Activated CD8-positive, alpha-beta T cell treated with anti-CD3 and anti-CD28 coated beads for 36 hours (primary cell): ENCODE measurements at regions not wholly inside any gene's neighbourhood (a gene's known extent, or its start where the extent isn't known, plus 50 kb on each side); places are given as distances from the start of the nearest gene placed in this dataset.

Experiments used
- ATAC-seq: fragments of 200-7000 bp; cut with Tn5 transposase; one replicate; pipeline ENCODE4 v1.10.0; 2021; ENCODE audit warnings: mild to moderate bottlenecking, moderate library complexity
- CTCF ChIA-PET: fragments of 350-600 bp; sonication (Branson Sonifier 250); formaldehyde crosslinking; loops from one replicate; lab custom pipeline; 2021; ENCODE audit warnings: antibody characterized with exemption; lab: Charles Lee
- POLR2A ChIA-PET: fragments of 350-600 bp; sonication (Branson Sonifier 250); formaldehyde crosslinking; loops from one replicate; lab custom pipeline; 2021; ENCODE audit warnings: antibody characterized with exemption; lab: Charles Lee
- DNase-seq: peaks from one replicate; pipeline ENCODE4 v3.0.0-alpha.2; 2020
- H3K27ac Mint-ChIP-seq: one replicate; pipeline ENCODE4 v1.8.0; 2021; ENCODE audit warnings: mild to moderate bottlenecking, mixed read lengths
- H3K27me3 Mint-ChIP-seq: one replicate; pipeline ENCODE4 v1.8.0; 2021; ENCODE audit warnings: mixed read lengths
- H3K36me3 Mint-ChIP-seq: one replicate; pipeline ENCODE4 v1.8.0; 2021; ENCODE audit warnings: low read depth, mixed read lengths
- H3K4me1 Mint-ChIP-seq: one replicate; pipeline ENCODE4 v1.8.0; 2021; ENCODE audit warnings: low read depth, mixed read lengths
- H3K4me3 Mint-ChIP-seq: one replicate; pipeline ENCODE4 v1.8.0; 2021; ENCODE audit warnings: mild to moderate bottlenecking, moderate library complexity, mixed read lengths
- H3K9me3 Mint-ChIP-seq: one replicate; pipeline ENCODE4 v1.8.0; 2021; ENCODE audit warnings: mixed read lengths
- CTCF ChIP-seq: fragments of 200-600 bp; IDR thresholded peaks from one replicate; pipeline ENCODE4 v1.8.0; 2022; ENCODE audit warnings: antibody characterized with exemption, mild to moderate bottlenecking
- intact Hi-C: fragments of 100-400 bp; cut with micrococcal nuclease; formaldehyde crosslinking; loops from one replicate; pipeline ENCODE4 v1.10.0; 2022

GRCh38 chr5:120217001-120217400 is 247.1 kb upstream of the PRR16 start:
- no peaks in the 10 kb centered on the region for H3K36me3 Mint-ChIP-seq
- H3K4me3 Mint-ChIP-seq: no peak overlapping the region
- DNase-seq (no peak), ATAC-seq (no peak)
- ChIA-PET POLR2A (no interaction called here), CTCF (no interaction called here)
- no peaks in the 10 kb centered on the region for H3K27me3 Mint-ChIP-seq
- no peak for TF ChIP-seq CTCF
- intact Hi-C loops: no loop called here
- H3K4me1 Mint-ChIP-seq: no peaks in the 10 kb centered on the region
- H3K27ac Mint-ChIP-seq: no peak overlapping the region
- H3K9me3 Mint-ChIP-seq: no peaks in the 10 kb centered on the region

GRCh38 chr5:120219988-120220387 is 244.1 kb upstream of the PRR16 start:
- no peak for ATAC-seq
- no peaks in the 10 kb centered on the region for H3K9me3 Mint-ChIP-seq
- no peak for DNase-seq
- ChIA-PET CTCF (no interaction called here), POLR2A (no interaction called here)
- no peaks in the 10 kb centered on the region for H3K4me1 Mint-ChIP-seq
- no peak for TF ChIP-seq CTCF
- H3K36me3 Mint-ChIP-seq: no peaks in the 10 kb centered on the region
- no peaks in the 10 kb centered on the region for H3K27me3 Mint-ChIP-seq
- intact Hi-C loops: no loop called here
- no peak overlapping the region for H3K4me3 Mint-ChIP-seq
- no peak overlapping the region for H3K27ac Mint-ChIP-seq

- H3K27me3 Mint-ChIP-seq: no peaks in the 10 kb centered on the region
- H3K9me3 Mint-ChIP-seq: peaks cover 2% of the 10 kb centered on the region
- H3K27ac Mint-ChIP-seq: no peak overlapping the region
- CTCF ChIA-PET: no interaction called here
- H3K4me1 Mint-ChIP-seq: no peaks in the 10 kb centered on the region
- ATAC-seq (no peak), DNase-seq (no peak)
- POLR2A ChIA-PET: no interaction called here
- no peak overlapping the region for H3K4me3 Mint-ChIP-seq
- no peak for TF ChIP-seq CTCF
- no peaks in the 10 kb centered on the region for H3K36me3 Mint-ChIP-seq
- intact Hi-C loops: no loop called here
These were observed 238.6 kb upstream of the PRR16 start for GRCh38 chr5:120225524-120225923.

GRCh38 chr5:120228262-120229031 is 235.7 kb upstream of the PRR16 start:
- no peak for TF ChIP-seq CTCF
- no peak for DNase-seq
- H3K27ac Mint-ChIP-seq: no peak overlapping the region
- intact Hi-C loops: no loop called here
- H3K4me1 Mint-ChIP-seq: no peaks in the 10 kb centered on the region
- ChIA-PET CTCF (no interaction called here), POLR2A (no interaction called here)
- H3K36me3 Mint-ChIP-seq: no peaks in the 10 kb centered on the region
- no peak for ATAC-seq
- no peak overlapping the region for H3K4me3 Mint-ChIP-seq
- no peaks in the 10 kb centered on the region for H3K27me3 Mint-ChIP-seq
- peaks cover 5% of the 10 kb centered on the region for H3K9me3 Mint-ChIP-seq

- CTCF ChIA-PET: no interaction called here
- H3K27me3 Mint-ChIP-seq: no peaks in the 10 kb centered on the region
- no peak for ATAC-seq
These were observed 235.1 kb upstream of the PRR16 start for GRCh38 chr5:120229036-120229435.

More at GRCh38 chr5:120229036-120229435, 235.1 kb upstream of the PRR16 start:
- H3K9me3 Mint-ChIP-seq: peaks cover 5% of the 10 kb centered on the region
- DNase-seq: no peak
- H3K4me3 Mint-ChIP-seq: no peak overlapping the region
- H3K27ac Mint-ChIP-seq: no peak overlapping the region
- intact Hi-C loops: no loop called here
- H3K36me3 Mint-ChIP-seq: no peaks in the 10 kb centered on the region
- H3K4me1 Mint-ChIP-seq: no peaks in the 10 kb centered on the region
- POLR2A ChIA-PET: no interaction called here
- TF ChIP-seq CTCF: no peak
